Subcutaneous abdominal adipose tissue (tissue), 5 donors: ENCODE measurements at regions not wholly inside any gene's neighbourhood (a gene's known extent, or its start where the extent isn't known, plus 50 kb on each side); places are given as distances from the start of the nearest gene placed in this dataset.

Experiments used
- H3K27ac ChIP-seq: one replicate; pipeline ENCODE4 v1.7.0; 2013; ENCODE audit warnings: low read depth, mild to moderate bottlenecking, inconsistent platforms, low read length, moderate library complexity
- H3K27me3 ChIP-seq, 5 donors: one replicate each; pipeline ENCODE4 v1.7.0; 2013; ENCODE audit warnings: low read length in 5 of 5, inconsistent platforms in 1 of 5; ENCODE audit not compliant: control insufficient read depth in 5 of 5, insufficient read depth in 4 of 5
- H3K36me3 ChIP-seq, 5 donors: one replicate each; pipeline ENCODE4 v1.7.0; 2013; ENCODE audit warnings: low read length in 5 of 5; ENCODE audit not compliant: control insufficient read depth in 5 of 5, insufficient read depth in 5 of 5
- H3K4me1 ChIP-seq, 5 donors: one replicate each; pipeline ENCODE4 v1.7.0; 2013; ENCODE audit warnings: low read length in 5 of 5, mild to moderate bottlenecking in 3 of 5, moderate library complexity in 1 of 5; ENCODE audit not compliant: control insufficient read depth in 5 of 5, insufficient read depth in 5 of 5
- H3K4me3 ChIP-seq, 5 donors: one replicate each; pipeline ENCODE4 v1.7.0; 2013; ENCODE audit warnings: low read length in 5 of 5, low read depth in 1 of 5
- H3K9ac ChIP-seq, 5 donors: one replicate each; pipeline ENCODE4 v1.7.0; 2013; ENCODE audit warnings: low read length in 5 of 5, mild to moderate bottlenecking in 4 of 5, moderate library complexity in 3 of 5
- H3K9me3 ChIP-seq, 5 donors: one replicate each; pipeline ENCODE4 v1.7.0; 2013; ENCODE audit warnings: low read length in 5 of 5; ENCODE audit not compliant: control insufficient read depth in 5 of 5
- donor health status: healthy.
- donor health status: healthy.
- donor health status: healthy.
- donor health status: healthy.
- donor health status: healthy.

- no peak overlapping the region for H3K27ac ChIP-seq
Measured at GRCh38 chr5:115366223-115366622, 69.8 kb upstream of the CCDC112 start.

DNA sequence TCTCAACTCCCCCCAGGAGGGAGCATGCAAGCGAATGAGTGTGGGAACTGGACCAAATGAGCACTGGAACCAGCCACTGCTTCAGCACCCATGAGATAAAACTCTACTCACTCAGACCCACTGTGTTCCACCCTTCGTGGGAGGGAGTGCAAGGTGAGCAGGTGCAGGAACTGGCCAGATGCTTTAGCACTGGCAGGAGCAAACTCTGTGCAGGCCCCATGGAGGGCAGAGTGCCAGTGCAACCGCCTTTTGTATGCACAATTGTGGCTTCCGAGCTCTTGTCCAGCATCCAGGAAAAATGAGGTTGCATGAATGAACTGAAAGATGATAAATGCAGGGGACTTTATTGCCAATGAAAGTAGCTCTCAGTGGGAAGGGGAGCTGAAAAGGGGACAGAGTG lies 67.4 kb upstream of the CCDC112 start:
- Histone ChIP-seq H3K27me3 (no peaks in the 10 kb centered on the region), H3K9me3 (no peaks in the 10 kb centered on the region), H3K9ac (no peak overlapping the region), H3K4me3 (no peak overlapping the region), H3K27ac (no peak overlapping the region), H3K36me3 (no peaks in the 10 kb centered on the region), H3K4me1 (no peaks in the 10 kb centered on the region)

More at GRCh38 chr5:115366223-115366622, 69.8 kb upstream of the CCDC112 start:
- no peaks in the 10 kb centered on the region for H3K4me1 ChIP-seq
- H3K9me3 ChIP-seq, result no peaks in the 10 kb centered on the region
- no peaks in the 10 kb centered on the region for H3K27me3 ChIP-seq
- H3K9ac ChIP-seq, result no peak overlapping the region
- H3K4me3 ChIP-seq, result no peak overlapping the region
- no peaks in the 10 kb centered on the region for H3K36me3 ChIP-seq

GRCh38 chr5:115360046-115360685 lies 63.7 kb upstream of the CCDC112 start:
- no peak overlapping the region for H3K4me3 ChIP-seq
- no peaks in the 10 kb centered on the region for H3K9me3 ChIP-seq
- H3K27ac ChIP-seq, result no peak overlapping the region
- H3K4me1 ChIP-seq, result no peaks in the 10 kb centered on the region
- no peaks in the 10 kb centered on the region for H3K36me3 ChIP-seq
- H3K27me3 ChIP-seq, result no peaks in the 10 kb centered on the region
- H3K9ac ChIP-seq, result no peak overlapping the region

- peaks cover 0 to 13% (median 0%) of the 10 kb centered on the region in 5 donors for H3K9me3 ChIP-seq
- no peak overlapping the region for H3K9ac ChIP-seq
- H3K4me3 ChIP-seq, result no peak overlapping the region
- H3K36me3 ChIP-seq, result no peaks in the 10 kb centered on the region
- no peak overlapping the region for H3K27ac ChIP-seq
- no peaks in the 10 kb centered on the region for H3K27me3 ChIP-seq
- no peaks in the 10 kb centered on the region for H3K4me1 ChIP-seq
Measured at GRCh38 chr5:115355767-115356381, 59.4 kb upstream of the CCDC112 start.

- no peak overlapping the region for H3K9ac ChIP-seq
- peaks cover 0 to 13% (median 0%) of the 10 kb centered on the region in 5 donors for H3K9me3 ChIP-seq
- H3K4me1 ChIP-seq, result no peaks in the 10 kb centered on the region
- no peaks in the 10 kb centered on the region for H3K27me3 ChIP-seq
- H3K27ac ChIP-seq, result no peak overlapping the region
- no peaks in the 10 kb centered on the region for H3K36me3 ChIP-seq
- H3K4me3 ChIP-seq, result no peak overlapping the region
Measured at GRCh38 chr5:115355095-115355494, 58.6 kb upstream of the CCDC112 start.

GRCh38 chr5:115354246-115354645 lies 57.8 kb upstream of the CCDC112 start:
- no peaks in the 10 kb centered on the region for H3K27me3 ChIP-seq
- H3K9ac ChIP-seq, result no peak overlapping the region
- H3K4me3 ChIP-seq, result no peak overlapping the region
- peaks cover 0 to 13% (median 0%) of the 10 kb centered on the region in 5 donors for H3K9me3 ChIP-seq
- no peaks in the 10 kb centered on the region for H3K4me1 ChIP-seq
- no peaks in the 10 kb centered on the region for H3K36me3 ChIP-seq
- H3K27ac ChIP-seq, result no peak overlapping the region

- peaks cover 0 to 2% (median 0%) of the 10 kb centered on the region in 5 donors for H3K4me1 ChIP-seq
- H3K9ac ChIP-seq, result no peak overlapping the region
- H3K27ac ChIP-seq, result no peak overlapping the region
- H3K27me3 ChIP-seq, result no peaks in the 10 kb centered on the region
- H3K9me3 ChIP-seq, result peaks cover 0 to 13% (median 0%) of the 10 kb centered on the region in 5 donors
- H3K36me3 ChIP-seq, result no peaks in the 10 kb centered on the region
- H3K4me3 ChIP-seq, result no peak overlapping the region
Measured at GRCh38 chr5:115352571-115352970, 56.1 kb upstream of the CCDC112 start.

DNA sequence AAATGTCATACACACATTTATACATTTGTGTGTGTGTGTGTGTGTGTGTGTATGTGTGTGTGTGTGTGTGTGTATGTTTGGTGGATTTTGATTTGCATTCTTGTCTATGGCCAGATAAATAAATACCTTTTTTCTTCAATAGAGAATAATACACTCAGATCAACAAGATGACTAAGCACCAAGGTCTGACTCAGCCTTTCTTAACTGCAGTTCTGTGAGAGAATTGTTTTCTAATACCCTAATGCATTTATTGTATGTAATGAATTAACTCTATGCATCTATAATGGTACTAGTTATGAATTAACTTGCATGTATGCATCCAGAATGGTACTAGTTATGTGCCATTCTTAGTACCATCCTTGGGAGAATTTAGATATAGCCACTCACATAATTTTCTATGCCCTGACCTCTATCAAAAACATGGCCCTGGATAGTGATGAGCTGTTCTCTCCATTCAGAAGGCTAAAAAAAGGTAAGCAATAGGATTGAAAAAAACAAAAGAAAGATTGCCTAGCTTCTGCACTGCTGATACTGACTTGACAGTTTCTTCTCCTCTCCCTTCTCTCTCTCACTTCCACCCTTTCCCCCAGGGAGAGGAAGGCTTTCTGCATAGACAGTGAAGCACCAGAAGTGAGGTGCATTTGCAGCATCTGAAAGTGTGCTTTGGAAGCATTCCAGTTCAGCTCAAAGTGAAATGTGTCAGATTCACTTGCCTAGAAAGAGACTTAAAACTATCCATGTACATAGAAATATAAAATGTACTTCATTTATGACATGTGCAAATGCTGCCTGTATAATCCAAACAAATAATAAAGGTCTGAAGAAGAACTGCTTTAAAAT lies 55.1 kb upstream of the CCDC112 start:
- H3K4me1 ChIP-seq, result peaks cover 0 to 2% (median 0%) of the 10 kb centered on the region in 5 donors
- no peak overlapping the region for H3K27ac ChIP-seq
- H3K9me3 ChIP-seq, result peaks cover 0 to 13% (median 0%) of the 10 kb centered on the region in 5 donors
- no peaks in the 10 kb centered on the region for H3K27me3 ChIP-seq
- H3K36me3 ChIP-seq, result no peaks in the 10 kb centered on the region
- H3K9ac ChIP-seq, result no peak overlapping the region
- H3K4me3 ChIP-seq, result no peak overlapping the region

DNA sequence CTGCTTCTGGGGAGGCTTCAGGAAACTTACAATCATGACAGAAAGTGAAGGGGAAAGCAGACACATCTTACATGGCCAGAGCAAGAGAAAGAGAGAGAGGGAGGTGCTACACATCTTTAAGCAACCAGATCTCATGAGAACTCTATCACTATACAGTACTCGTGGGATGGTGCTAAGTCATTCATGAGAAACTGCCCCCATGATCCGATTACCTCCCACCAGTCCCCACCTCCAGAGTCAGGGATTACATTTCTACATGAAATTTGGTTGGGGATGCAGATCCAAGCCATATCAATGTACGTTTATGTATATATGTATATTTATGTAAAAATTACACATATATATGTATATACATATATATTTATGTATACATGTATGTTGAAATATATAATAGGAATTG lies 54.4 kb upstream of the CCDC112 start:
- Histone ChIP-seq H3K27me3 (no peaks in the 10 kb centered on the region), H3K9me3 (peaks cover 0 to 13% (median 0%) of the 10 kb centered on the region in 5 donors), H3K4me1 (peaks cover 0 to 2% (median 0%) of the 10 kb centered on the region in 5 donors), H3K27ac (no peak overlapping the region), H3K9ac (no peak overlapping the region), H3K36me3 (no peaks in the 10 kb centered on the region), H3K4me3 (no peak overlapping the region)
